Esophagus muscularis mucosa (tissue), 4 donors: ENCODE measurements at regions not wholly inside any gene's neighbourhood (a gene's known extent, or its start where the extent isn't known, plus 50 kb on each side); places are given as distances from the start of the nearest gene placed in this dataset.

Experiments
- DNase-seq: peaks from one replicate; pipeline ENCODE4 v3.0.0-alpha.2; 2017; ENCODE audit errors: extremely low spot score
- H3K27ac ChIP-seq, 4 donors: fragments of 200-600 bp; sonication (generic); replicated peaks in 1 of 4; 1 replicate in 3 of 4; 2 replicates in 1 of 4; pipeline ENCODE4 v1.5.1; 2016 to 2019; ENCODE audit warnings: mild to moderate bottlenecking in 1 of 4
- H3K27me3 ChIP-seq, 4 donors: fragments of 200-600 bp; sonication (generic); one replicate each; pipeline versions ENCODE4 v1.5.1 to v1.6.0; 2016 to 2019
- H3K36me3 ChIP-seq, 4 donors: fragments of 200-600 bp; sonication (generic); one replicate each; pipeline ENCODE4 v1.5.1; 2016 to 2019
- H3K4me1 ChIP-seq, 4 donors: fragments of 200-600 bp; sonication (generic); one replicate each; pipeline ENCODE4 v1.5.1; 2016 to 2019
- H3K4me3 ChIP-seq, 4 donors: fragments of 200-600 bp; sonication (generic); 1 replicate in 2 of 4; 2 replicates in 2 of 4; pipeline ENCODE4 v1.5.1; 2016 to 2019; ENCODE audit warnings: mild to moderate bottlenecking in 4 of 4, moderate library complexity in 1 of 4
- H3K9me3 ChIP-seq, 4 donors: fragments of 200-600 bp; sonication (generic); 1 replicate in 3 of 4; 2 replicates in 1 of 4; pipeline ENCODE4 v1.5.1; 2016 to 2019
- EP300 ChIP-seq: sonication (generic); formaldehyde crosslinking; IDR thresholded peaks from one replicate; pipeline ENCODE4 v1.6.1; 2017; ENCODE audit warnings: antibody characterized with exemption
- POLR2A ChIP-seq: fragments of 450-650 bp; IDR thresholded peaks from one replicate; pipeline ENCODE4 v1.6.1; 2017; ENCODE audit warnings: antibody characterized with exemption, moderate library complexity, mild to moderate bottlenecking, low read depth
- POLR2AphosphoS5 ChIP-seq, 2 donors: sonication (generic); formaldehyde crosslinking; IDR thresholded peaks; one replicate each; pipeline ENCODE4 v1.6.1; 2017; ENCODE audit warnings: antibody characterized with exemption in 2 of 2
- WGBS: methylation state at CpG from one replicate; pipeline ENCODE4 v1.1.5; 2018; 5-methylcytosine and 5-hydroxymethylcytosine counted together
- intact Hi-C: fragments of 100-400 bp; cut with DNase I; formaldehyde crosslinking; loops from one replicate; pipeline ENCODE4 v1.15.1; 2023
- TF ChIP-seq, protein P1 (sequence below), 3 experiments: fragments of 200-600 bp in 2 of 3; fragments of 450-650 bp in 1 of 3; sonication (generic) in 2 of 3; IDR thresholded peaks; one replicate each; pipeline ENCODE4 v1.5.1; 2017 to 2019; ENCODE audit warnings: antibody characterized with exemption in 3 of 3, mild to moderate bottlenecking in 2 of 3, moderate library complexity in 1 of 3

DNA sequence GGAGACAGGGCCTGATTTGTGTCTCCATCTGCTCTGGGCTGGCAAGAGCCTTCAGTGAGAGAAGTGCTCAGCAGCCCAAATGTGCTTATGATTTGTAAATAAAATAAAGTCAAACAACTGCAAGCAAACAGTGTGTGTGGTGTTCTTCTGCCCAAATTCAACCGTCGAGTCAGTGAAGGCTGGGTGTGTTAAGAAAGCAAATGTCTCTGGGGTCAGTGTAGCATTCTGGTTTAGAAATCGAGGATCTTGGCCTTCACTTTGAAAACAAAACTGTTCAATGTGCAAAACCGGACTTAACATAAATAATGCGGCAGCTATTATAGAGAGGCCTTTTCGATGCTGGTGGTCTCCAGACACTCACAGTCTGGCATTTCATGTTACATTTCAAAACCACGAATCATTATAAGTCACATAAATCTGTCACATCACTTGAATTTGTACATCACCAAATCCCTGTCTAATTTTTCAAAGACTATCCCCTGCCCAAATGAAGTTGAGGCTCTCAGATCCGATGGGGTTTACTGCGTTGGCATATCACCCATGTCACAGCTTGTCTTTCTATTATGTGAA is 158.6 kb upstream of the MYOCD start:
- 88% methylated on average over 9 of the region's 9 CpGs for WGBS
- Histone ChIP-seq H3K9me3 (no peaks in the 10 kb centered on the region), H3K27me3 (no peaks in the 10 kb centered on the region), H3K4me1 (no peaks in the 10 kb centered on the region), H3K27ac (no peak overlapping the region), H3K4me3 (no peak overlapping the region), H3K36me3 (no peaks in the 10 kb centered on the region)
- DNase-seq: no peak
- TF ChIP-seq, protein P1, sequence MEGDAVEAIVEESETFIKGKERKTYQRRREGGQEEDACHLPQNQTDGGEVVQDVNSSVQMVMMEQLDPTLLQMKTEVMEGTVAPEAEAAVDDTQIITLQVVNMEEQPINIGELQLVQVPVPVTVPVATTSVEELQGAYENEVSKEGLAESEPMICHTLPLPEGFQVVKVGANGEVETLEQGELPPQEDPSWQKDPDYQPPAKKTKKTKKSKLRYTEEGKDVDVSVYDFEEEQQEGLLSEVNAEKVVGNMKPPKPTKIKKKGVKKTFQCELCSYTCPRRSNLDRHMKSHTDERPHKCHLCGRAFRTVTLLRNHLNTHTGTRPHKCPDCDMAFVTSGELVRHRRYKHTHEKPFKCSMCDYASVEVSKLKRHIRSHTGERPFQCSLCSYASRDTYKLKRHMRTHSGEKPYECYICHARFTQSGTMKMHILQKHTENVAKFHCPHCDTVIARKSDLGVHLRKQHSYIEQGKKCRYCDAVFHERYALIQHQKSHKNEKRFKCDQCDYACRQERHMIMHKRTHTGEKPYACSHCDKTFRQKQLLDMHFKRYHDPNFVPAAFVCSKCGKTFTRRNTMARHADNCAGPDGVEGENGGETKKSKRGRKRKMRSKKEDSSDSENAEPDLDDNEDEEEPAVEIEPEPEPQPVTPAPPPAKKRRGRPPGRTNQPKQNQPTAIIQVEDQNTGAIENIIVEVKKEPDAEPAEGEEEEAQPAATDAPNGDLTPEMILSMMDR (IDR thresholded peaks at IDR 0.05): no peak
- TF ChIP-seq EP300 (no peak), POLR2A (no peak), POLR2AphosphoS5 (IDR thresholded peaks at IDR 0.05) (no peak)
- intact Hi-C loops: no loop called here

DNA sequence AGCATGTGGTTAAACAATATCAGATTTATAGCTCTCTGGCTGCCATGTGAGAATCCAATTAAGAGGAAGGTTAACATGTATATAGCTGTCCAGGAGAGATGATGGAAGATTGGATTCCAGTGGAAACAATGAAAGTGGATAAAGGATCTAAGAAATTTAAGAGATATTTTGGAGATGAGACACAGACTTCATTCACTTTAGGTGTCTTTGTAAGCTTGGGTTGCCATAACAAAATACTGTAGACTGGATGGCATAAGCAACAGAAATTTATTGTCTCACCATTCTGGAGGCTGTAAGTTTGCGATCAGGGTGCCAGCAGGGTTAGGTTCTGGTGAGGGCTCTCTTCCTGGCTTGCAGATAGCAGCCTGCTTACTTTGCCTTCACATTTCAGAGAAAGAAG is 155.9 kb upstream of the MYOCD start:
- DNase-seq: no peak
- H3K36me3 ChIP-seq: no peaks in the 10 kb centered on the region
- H3K4me3 ChIP-seq: no peak overlapping the region
- H3K9me3 ChIP-seq: no peaks in the 10 kb centered on the region
- WGBS: 88% methylated on average over 1 of the region's 1 CpG
- no peaks in the 10 kb centered on the region for H3K27me3 ChIP-seq
- no peak overlapping the region for H3K27ac ChIP-seq
- intact Hi-C loops: no loop called here
- TF ChIP-seq, protein P1 (IDR thresholded peaks at IDR 0.05): no peak
- TF ChIP-seq POLR2AphosphoS5 (IDR thresholded peaks at IDR 0.05): no peak
- TF ChIP-seq POLR2A: no peak
- no peak for TF ChIP-seq EP300
- H3K4me1 ChIP-seq: no peaks in the 10 kb centered on the region

DNA sequence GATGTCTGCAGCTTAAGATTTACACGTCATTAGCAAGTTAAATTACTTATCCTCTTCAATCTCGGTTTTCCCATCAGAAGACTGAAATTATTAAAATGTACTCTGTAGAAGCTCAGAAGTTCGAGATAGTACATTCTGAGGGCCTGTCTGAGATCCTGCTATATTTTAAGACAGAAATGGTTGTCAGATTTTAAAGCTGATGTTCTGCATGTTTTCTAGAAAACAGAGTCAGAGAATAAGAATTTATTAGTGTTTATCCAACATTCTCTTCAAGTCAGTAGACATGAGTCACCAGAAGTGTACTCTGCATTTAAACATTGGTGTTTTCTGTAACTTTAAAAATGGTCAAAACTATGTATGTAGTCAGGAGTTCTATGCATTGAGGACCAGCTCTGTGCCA is 155.2 kb upstream of the MYOCD start:
- Histone ChIP-seq H3K4me1 (no peaks in the 10 kb centered on the region), H3K27me3 (no peaks in the 10 kb centered on the region), H3K36me3 (no peaks in the 10 kb centered on the region), H3K4me3 (no peak overlapping the region), H3K27ac (no peak overlapping the region), H3K9me3 (no peaks in the 10 kb centered on the region)
- WGBS: 85% methylated on average over 3 of the region's 3 CpGs
- TF ChIP-seq, protein P1 (IDR thresholded peaks at IDR 0.05): no peak
- TF ChIP-seq EP300: no peak
- no peak for TF ChIP-seq POLR2A
- TF ChIP-seq POLR2AphosphoS5 (IDR thresholded peaks at IDR 0.05): no peak
- intact Hi-C loops: no loop called here
- DNase-seq: no peak

DNA sequence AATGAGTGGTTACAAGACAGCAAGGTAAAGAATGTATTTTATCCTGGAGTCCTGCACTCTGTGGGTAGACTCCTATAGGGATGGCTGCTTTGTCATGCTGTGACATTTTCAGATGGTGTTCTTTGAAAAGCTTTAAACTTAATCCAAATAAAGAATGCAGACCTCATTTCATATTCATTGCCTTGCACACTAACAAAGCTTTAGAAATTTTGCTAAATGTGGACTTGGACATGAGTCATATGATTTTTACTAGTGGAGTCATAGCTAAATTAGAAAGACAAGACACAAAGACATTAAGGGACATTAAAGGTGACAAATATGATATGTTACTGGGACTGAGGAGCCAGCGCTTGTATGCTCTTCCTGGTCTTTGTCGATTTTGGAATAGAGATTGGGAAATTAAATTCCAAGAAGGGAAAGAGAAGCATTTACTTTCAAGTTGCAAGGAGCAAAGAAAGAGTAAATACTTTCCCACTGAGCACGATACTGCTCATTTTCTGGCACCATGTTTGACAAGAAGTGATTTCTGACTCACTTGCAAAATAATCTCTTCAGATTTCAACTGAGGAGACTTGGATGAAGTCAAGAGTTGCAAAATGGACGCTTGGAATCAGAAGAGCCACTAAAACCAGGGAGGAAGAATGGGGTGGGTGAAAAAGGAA is 152.9 kb upstream of the MYOCD start:
- H3K4me3 ChIP-seq: no peak overlapping the region
- no peaks in the 10 kb centered on the region for H3K36me3 ChIP-seq
- H3K27me3 ChIP-seq: no peaks in the 10 kb centered on the region
- intact Hi-C loops: no loop called here
- no peaks in the 10 kb centered on the region for H3K9me3 ChIP-seq
- WGBS: 63% methylated on average over 4 of the region's 4 CpGs
- H3K27ac ChIP-seq: no peak overlapping the region
- H3K4me1 ChIP-seq: no peaks in the 10 kb centered on the region
- no peak for TF ChIP-seq POLR2AphosphoS5 (IDR thresholded peaks at IDR 0.05)
- TF ChIP-seq, protein P1 (IDR thresholded peaks at IDR 0.05): no peak
- TF ChIP-seq EP300: no peak
- no peak for TF ChIP-seq POLR2A
- DNase-seq: no peak

DNA sequence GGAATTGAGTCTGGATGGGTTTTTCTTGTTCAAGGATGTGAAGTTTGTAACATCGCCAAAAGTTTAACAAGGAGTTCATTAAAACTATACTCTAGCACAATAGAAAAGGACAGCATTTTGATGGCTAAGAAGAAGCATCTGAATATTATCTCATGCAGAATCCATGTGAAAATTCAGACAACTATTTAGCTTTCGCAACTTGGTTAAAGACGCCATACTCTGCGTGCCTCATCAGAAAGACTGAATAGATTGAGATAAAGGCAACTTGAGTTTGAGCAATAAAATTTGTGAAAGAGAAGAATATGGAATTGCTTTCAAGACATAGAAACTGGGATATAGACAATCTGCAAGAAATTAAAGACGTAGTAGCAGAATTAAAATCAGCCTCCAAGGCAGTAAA is 151.1 kb upstream of the MYOCD start:
- TF ChIP-seq POLR2A: no peak
- WGBS: 95% methylated on average over 5 of the region's 5 CpGs
- intact Hi-C loops: no loop called here

More for the DNA sequence above, 151.1 kb upstream of the MYOCD start:
- Histone ChIP-seq H3K4me1 (no peaks in the 10 kb centered on the region), H3K27ac (no peak overlapping the region), H3K27me3 (no peaks in the 10 kb centered on the region), H3K36me3 (no peaks in the 10 kb centered on the region), H3K9me3 (no peaks in the 10 kb centered on the region), H3K4me3 (no peak overlapping the region)
- no peak for DNase-seq
